Neural progenitor cell (in vitro differentiated cells): ENCODE measurements at regions not wholly inside any gene's neighbourhood (a gene's known extent, or its start where the extent isn't known, plus 50 kb on each side); places are given as distances from the start of the nearest gene placed in this dataset.
"Not testable (repeated sequence)": the region's sequence is repeated elsewhere in the genome, so short reads cannot be mapped to it uniquely, and the experiment has no call there.

Experiments
- DNase-seq: peaks from one replicate; pipeline ENCODE4 v3.0.0-alpha.2; 2016; ENCODE audit warnings: low spot score
- H2AFZ ChIP-seq: fragments of 200-600 bp; sonication (generic); replicated peaks from 2 replicates; pipeline ENCODE4 v1.6.1; 2016; ENCODE audit warnings: antibody characterized with exemption
- H3F3A ChIP-seq: fragments of 200-600 bp; sonication (generic); 2 replicates; pipeline ENCODE4 v1.6.1; 2016; ENCODE audit warnings: antibody characterized with exemption, low read depth
- H3K27ac ChIP-seq: fragments of 200-600 bp; sonication (generic); 2 replicates; pipeline ENCODE4 v1.5.1; 2016; ENCODE audit warnings: mild to moderate bottlenecking
- H3K27me3 ChIP-seq: fragments of 200-600 bp; sonication (generic); 2 replicates; pipeline ENCODE4 v1.6.1; 2016; ENCODE audit warnings: mild to moderate bottlenecking, moderate library complexity
- H3K36me3 ChIP-seq: fragments of 200-600 bp; sonication (generic); 2 replicates; pipeline ENCODE4 v1.5.1; 2016
- H3K4me1 ChIP-seq: fragments of 200-600 bp; sonication (generic); 2 replicates; pipeline ENCODE4 v1.6.1; 2016; ENCODE audit warnings: mixed run types
- H3K4me2 ChIP-seq: fragments of 200-600 bp; sonication (generic); 2 replicates; pipeline ENCODE4 v1.6.1; 2016
- H3K4me3 ChIP-seq: fragments of 200-600 bp; sonication (generic); 2 replicates; pipeline ENCODE4 v1.5.1; 2016
- H3K79me2 ChIP-seq: fragments of 200-600 bp; sonication (generic); 2 replicates; pipeline ENCODE4 v1.6.1; 2016; ENCODE audit warnings: low read depth
- H3K9ac ChIP-seq: fragments of 200-600 bp; sonication (generic); 2 replicates; pipeline ENCODE4 v1.6.1; 2016
- H3K9me3 ChIP-seq: fragments of 200-600 bp; sonication (generic); 2 replicates; pipeline ENCODE4 v1.5.1; 2016; ENCODE audit warnings: low read depth
- H4K20me1 ChIP-seq: fragments of 200-600 bp; sonication (generic); 2 replicates; pipeline ENCODE4 v1.6.1; 2016; ENCODE audit warnings: low read depth
- H3K27ac Mint-ChIP-seq: 3 replicates; pipeline ENCODE4 v1.8.0; 2021; ENCODE audit warnings: mixed read lengths
- H3K27me3 Mint-ChIP-seq: 2 replicates; pipeline ENCODE4 v1.8.0; 2022; ENCODE audit warnings: low read depth, mild to moderate bottlenecking, inconsistent platforms, moderate library complexity, mixed read lengths; ENCODE audit not compliant: insufficient read depth
- H3K36me3 Mint-ChIP-seq: 3 replicates; pipeline ENCODE4 v1.8.0; 2021; ENCODE audit warnings: mixed read lengths
- H3K4me1 Mint-ChIP-seq: 3 replicates; pipeline ENCODE4 v1.8.0; 2021; ENCODE audit warnings: mixed read lengths
- H3K4me3 Mint-ChIP-seq: 3 replicates; pipeline ENCODE4 v1.8.0; 2021; ENCODE audit warnings: mild to moderate bottlenecking, moderate library complexity, mixed read lengths
- H3K9me3 Mint-ChIP-seq: 3 replicates; pipeline ENCODE4 v1.8.0; 2020; ENCODE audit warnings: mixed read lengths

DNA sequence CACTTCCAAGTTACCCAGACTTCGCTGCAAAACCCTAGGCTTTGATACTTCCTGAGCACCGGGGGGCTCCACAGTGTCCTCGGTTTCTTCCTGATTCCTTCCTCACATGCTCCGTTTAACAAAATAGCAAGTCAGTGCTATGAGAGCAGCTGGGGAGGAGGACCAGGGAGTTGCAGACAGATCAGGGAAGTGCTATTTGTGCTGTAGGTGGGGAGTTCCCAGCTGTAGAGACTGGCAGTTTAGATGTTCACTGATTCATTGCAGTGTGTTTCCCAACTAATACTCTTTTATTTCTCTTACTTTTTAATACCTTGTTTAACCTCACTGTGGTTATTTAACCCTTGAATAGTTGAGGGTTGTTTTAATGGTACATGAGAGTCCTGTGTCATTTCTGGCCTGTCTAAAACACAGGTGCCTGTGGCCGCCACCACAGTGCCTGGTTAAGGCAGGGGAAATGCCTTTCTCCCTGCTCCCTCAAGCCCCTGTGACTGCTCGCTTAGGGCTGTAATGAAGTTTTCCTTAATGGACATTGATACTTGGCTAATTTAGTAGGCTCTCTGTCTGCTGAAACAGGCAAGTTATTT, 113.5 kb downstream of the GOLGA6L22 start:
- not testable (repeated sequence) for H3K79me2 ChIP-seq, H3K27ac ChIP-seq, H3K4me3 Mint-ChIP-seq, H4K20me1 ChIP-seq, DNase-seq, H3K27me3 Mint-ChIP-seq, H2AFZ ChIP-seq, H3K27me3 ChIP-seq, H3K36me3 Mint-ChIP-seq, H3K4me2 ChIP-seq, H3K4me3 ChIP-seq, H3F3A ChIP-seq, H3K36me3 ChIP-seq, H3K4me1 ChIP-seq, H3K9me3 ChIP-seq, H3K9me3 Mint-ChIP-seq, H3K27ac Mint-ChIP-seq, H3K9ac ChIP-seq, H3K4me1 Mint-ChIP-seq

DNA sequence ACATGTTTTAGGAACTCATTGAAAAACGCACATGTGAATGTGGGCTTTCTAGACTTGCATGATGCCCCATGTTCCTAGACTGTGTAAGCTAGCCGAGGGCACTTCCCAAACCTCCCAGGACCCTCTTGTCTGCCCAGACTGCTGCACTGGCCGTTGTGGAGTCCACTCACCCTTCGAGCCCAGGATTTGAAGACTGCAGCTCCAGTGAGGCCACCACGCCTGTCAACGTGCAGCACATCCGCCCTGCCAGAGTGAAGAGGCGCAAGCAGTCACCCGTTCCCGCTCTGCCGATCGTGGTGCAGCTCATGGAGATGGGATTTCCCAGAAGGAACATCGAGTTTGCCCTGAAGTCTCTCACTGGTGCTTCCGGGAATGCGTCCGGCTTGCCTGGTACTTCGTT, 114.1 kb downstream of the GOLGA6L22 start:
- H3K9me3 Mint-ChIP-seq, H3K27me3 ChIP-seq, H3K4me3 Mint-ChIP-seq, H4K20me1 ChIP-seq, H3K4me1 Mint-ChIP-seq, H3K27ac Mint-ChIP-seq, H3K36me3 ChIP-seq, H3K36me3 Mint-ChIP-seq, H3K4me1 ChIP-seq, H3F3A ChIP-seq, H3K79me2 ChIP-seq, H3K4me2 ChIP-seq, H3K9me3 ChIP-seq, H3K27ac ChIP-seq, H2AFZ ChIP-seq, DNase-seq, H3K9ac ChIP-seq, H3K27me3 Mint-ChIP-seq, H3K4me3 ChIP-seq: not testable (repeated sequence)

DNA sequence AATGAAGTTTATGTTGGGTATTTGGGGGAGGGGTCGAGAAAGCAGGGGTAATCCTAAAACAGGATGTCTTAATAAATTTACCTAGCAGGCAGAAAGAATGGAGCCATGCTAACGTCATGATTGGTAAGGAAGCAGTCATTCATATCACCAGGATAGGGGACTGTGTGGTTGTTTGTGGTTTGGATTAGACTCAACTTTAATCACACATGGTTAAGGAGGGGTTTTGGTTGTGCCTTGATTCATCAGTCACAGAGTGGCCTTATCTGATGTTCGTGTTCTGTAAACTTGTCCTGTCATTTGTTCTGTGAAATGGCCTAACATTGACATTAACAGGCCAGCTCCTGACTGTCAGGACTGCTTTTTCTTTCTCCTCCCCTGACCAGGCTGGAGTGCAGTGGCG, 119.1 kb downstream of the GOLGA6L22 start:
- H3K79me2 ChIP-seq, H3F3A ChIP-seq, H3K4me1 ChIP-seq, H3K36me3 ChIP-seq, H4K20me1 ChIP-seq, H3K4me3 Mint-ChIP-seq, H3K9ac ChIP-seq, H3K27me3 Mint-ChIP-seq, DNase-seq, H3K27ac ChIP-seq, H3K9me3 ChIP-seq, H3K4me2 ChIP-seq, H3K4me3 ChIP-seq, H3K27me3 ChIP-seq, H3K27ac Mint-ChIP-seq, H3K36me3 Mint-ChIP-seq, H3K9me3 Mint-ChIP-seq, H3K4me1 Mint-ChIP-seq, H2AFZ ChIP-seq: not testable (repeated sequence)

DNA sequence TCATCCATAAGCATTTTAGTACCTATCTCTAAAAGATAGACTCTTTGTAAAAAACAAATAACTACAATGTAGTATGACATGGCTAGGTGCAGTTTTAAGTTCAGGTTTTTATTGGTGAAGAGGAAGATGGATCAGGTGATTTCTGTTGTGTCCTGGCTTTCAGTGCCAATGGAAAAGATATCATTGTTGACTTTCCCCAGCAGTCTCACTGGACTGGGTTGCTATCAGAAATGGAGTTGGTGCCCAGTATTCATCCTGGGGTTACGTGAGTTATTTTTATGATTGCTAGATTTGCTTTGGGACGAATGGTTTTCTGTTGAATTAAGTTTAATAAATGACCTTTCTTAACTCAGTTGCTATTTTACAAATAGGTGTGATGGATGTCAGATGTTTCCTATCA, 120.5 kb downstream of the GOLGA6L22 start:
- not testable (repeated sequence) for H3K27me3 Mint-ChIP-seq, H3K4me3 Mint-ChIP-seq, H3K4me1 ChIP-seq, H3K9me3 ChIP-seq, H3F3A ChIP-seq, H3K4me3 ChIP-seq, H3K27ac ChIP-seq, H2AFZ ChIP-seq, DNase-seq, H3K9ac ChIP-seq, H3K27me3 ChIP-seq, H3K36me3 ChIP-seq, H3K4me1 Mint-ChIP-seq, H3K36me3 Mint-ChIP-seq, H4K20me1 ChIP-seq, H3K27ac Mint-ChIP-seq, H3K4me2 ChIP-seq, H3K79me2 ChIP-seq, H3K9me3 Mint-ChIP-seq

DNA sequence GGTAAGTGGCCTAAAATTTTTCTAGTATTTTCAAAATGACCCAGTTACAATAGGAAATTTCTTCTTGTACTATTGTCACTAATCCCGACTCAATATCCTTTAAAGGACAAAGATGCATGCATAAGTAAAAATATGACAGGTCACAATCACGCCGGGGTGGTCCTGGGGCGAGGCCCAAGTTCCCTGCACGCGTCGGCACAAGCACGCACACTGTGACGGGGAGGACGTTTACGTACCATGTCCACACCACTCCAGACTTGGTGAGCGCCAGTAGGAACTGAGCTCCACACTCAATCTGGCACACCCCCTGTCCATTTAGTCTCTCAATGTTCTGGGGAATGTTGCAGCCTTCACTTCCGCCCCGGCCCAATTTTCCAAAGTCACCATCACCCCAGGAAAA, 128.7 kb downstream of the GOLGA6L22 start:
- not testable (repeated sequence) for H3K79me2 ChIP-seq, H4K20me1 ChIP-seq, H3K4me2 ChIP-seq, H3K36me3 Mint-ChIP-seq, H3K9me3 Mint-ChIP-seq, H3K36me3 ChIP-seq, H3K27ac ChIP-seq, DNase-seq, H3K9ac ChIP-seq, H3K4me3 Mint-ChIP-seq, H3K27me3 Mint-ChIP-seq, H3K4me1 ChIP-seq, H3F3A ChIP-seq, H3K27ac Mint-ChIP-seq, H3K9me3 ChIP-seq, H3K4me3 ChIP-seq, H2AFZ ChIP-seq, H3K27me3 ChIP-seq, H3K4me1 Mint-ChIP-seq

DNA sequence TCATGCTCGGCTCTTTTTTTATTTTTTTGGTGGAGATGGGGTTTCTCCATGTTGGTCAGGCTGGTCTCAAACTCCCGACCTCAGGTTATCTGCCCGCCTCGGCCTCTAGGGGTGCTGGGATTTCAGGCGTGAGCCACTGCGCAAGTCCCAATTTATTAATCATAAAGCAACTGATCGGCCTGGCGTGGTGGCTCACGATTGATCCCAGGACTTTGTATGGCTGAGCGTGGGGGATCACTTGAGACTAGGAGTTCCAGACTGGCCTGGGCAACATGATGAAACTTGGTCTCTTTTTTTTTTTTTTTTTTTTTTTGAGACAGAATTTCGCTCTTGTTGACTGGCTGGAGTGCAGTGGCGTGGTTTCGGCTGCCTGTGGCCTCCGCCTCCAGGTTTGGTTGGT, 139.8 kb downstream of the GOLGA6L22 start:
- H3K4me1 Mint-ChIP-seq, DNase-seq, H3K27me3 ChIP-seq, H3K36me3 Mint-ChIP-seq, H3K27me3 Mint-ChIP-seq, H3K36me3 ChIP-seq, H3K9me3 Mint-ChIP-seq, H3K4me3 ChIP-seq, H3K79me2 ChIP-seq, H3K9ac ChIP-seq, H3K4me1 ChIP-seq, H4K20me1 ChIP-seq, H3K4me2 ChIP-seq, H3F3A ChIP-seq, H3K4me3 Mint-ChIP-seq, H3K9me3 ChIP-seq, H3K27ac ChIP-seq, H2AFZ ChIP-seq, H3K27ac Mint-ChIP-seq: not testable (repeated sequence)

DNA sequence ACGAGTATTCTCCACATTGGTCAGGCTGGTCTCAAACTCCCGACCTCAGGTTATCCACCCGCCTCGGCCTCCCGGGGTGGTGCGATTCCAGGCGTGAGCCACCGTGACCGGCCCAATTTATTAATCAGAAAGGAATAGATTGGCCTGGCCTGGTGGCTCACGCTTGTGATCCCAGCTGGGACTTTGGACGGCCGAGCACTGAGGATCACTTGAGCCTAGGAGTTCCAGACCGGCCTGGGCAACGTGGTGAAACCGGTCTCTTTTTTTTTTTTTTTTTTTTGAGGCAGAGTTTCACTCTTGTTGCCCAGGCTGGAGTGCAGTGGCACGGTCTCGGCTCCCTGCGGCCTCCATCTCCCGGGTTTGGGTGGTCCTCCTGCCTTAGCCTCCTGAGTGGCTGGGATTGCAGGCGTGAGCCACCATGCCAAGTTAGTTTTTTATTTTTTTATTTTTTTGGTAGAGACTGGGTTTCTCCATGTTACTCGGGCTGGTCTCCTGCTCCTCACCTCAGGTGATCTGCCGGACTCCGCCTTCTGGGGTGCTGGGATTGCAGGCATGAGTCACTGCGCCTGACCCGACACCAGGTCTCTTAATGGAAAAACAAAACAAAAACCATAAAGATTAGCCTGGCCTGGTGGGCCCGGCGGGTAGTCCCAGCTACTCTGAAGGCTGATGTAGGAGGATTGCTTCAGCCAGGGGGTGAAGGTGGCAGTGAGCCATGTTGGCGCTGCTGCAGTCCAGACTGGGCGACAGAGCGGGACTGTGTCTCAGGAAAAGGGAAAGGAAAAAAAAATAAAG, 141.0 kb downstream of the GOLGA6L22 start:
- DNase-seq, H3K4me1 ChIP-seq, H3K36me3 ChIP-seq, H3K27ac ChIP-seq, H3K79me2 ChIP-seq, H3K4me2 ChIP-seq, H3K27me3 ChIP-seq, H3K4me3 ChIP-seq, H3K9ac ChIP-seq, H3K36me3 Mint-ChIP-seq, H3K27ac Mint-ChIP-seq, H3K4me3 Mint-ChIP-seq, H3K27me3 Mint-ChIP-seq, H3K9me3 ChIP-seq, H2AFZ ChIP-seq, H3K4me1 Mint-ChIP-seq, H3K9me3 Mint-ChIP-seq, H4K20me1 ChIP-seq, H3F3A ChIP-seq: not testable (repeated sequence)

DNA sequence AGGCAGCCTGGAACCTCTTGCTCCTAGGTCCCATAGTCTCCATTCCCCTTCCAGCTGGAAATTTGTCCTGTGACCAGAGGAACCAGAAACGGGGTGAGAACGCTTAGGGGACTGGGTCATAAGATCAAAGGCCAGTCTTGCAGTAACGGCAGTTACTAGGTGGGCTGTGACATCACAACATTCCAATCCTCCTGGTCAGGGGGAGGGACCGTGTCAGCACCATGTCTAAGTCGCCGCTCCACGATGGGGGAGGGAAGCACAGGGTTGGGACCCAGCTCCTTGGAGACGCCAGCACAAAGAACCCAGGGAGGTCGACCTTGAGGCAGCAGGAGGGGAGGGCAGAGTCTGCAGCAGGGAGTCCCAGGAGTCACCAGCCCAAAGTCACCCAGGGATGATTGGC, 158.3 kb downstream of the GOLGA6L22 start:
- not testable (repeated sequence) for H3K36me3 ChIP-seq, H4K20me1 ChIP-seq, H3K9me3 Mint-ChIP-seq, H3K27me3 Mint-ChIP-seq, H3K27ac ChIP-seq, DNase-seq, H3K27me3 ChIP-seq, H3F3A ChIP-seq, H3K4me2 ChIP-seq, H3K9ac ChIP-seq, H3K4me3 ChIP-seq, H3K4me1 ChIP-seq, H3K9me3 ChIP-seq, H3K79me2 ChIP-seq, H2AFZ ChIP-seq, H3K27ac Mint-ChIP-seq, H3K4me3 Mint-ChIP-seq, H3K4me1 Mint-ChIP-seq, H3K36me3 Mint-ChIP-seq
